ENCODE measurements at regions not wholly inside any gene's neighbourhood (a gene's known extent, or its start where the extent isn't known, plus 50 kb on each side); places are given as distances from the start of the nearest gene placed in this dataset.

- no peak for TF ChIP-seq TAF1 (IDR thresholded peaks at IDR 0.05; ENCODE audit: low read depth)
- TF ChIP-seq EP300 (conservative IDR thresholded peaks at IDR 0.05; ENCODE audit: poor library complexity, severe bottlenecking), result no peak
Observed at GRCh38 chr5:172505845-172506244, 51.5 kb upstream of the SH3PXD2B start.

Measured in neural cell (in vitro differentiated cells).